Erythroblast (primary cell): ENCODE measurements at regions not wholly inside any gene's neighbourhood (a gene's known extent, or its start where the extent isn't known, plus 50 kb on each side); places are given as distances from the start of the nearest gene placed in this dataset.
A peak's percentile ranks its signal among the peaks of the same experiment; 100 is the strongest.

Experiments used
- DNase-seq, 2 experiments: peaks; one replicate each; lab custom pipeline; 2025; lab: John Stamatoyannopoulos, UW
- GATA1 ChIP-seq: IDR thresholded peaks from 2 replicates; pipeline ENCODE4 v1.6.1; 2011; ENCODE audit warnings: low read depth, mild to moderate bottlenecking, control low read depth, low read length, moderate library complexity
- POLR2A ChIP-seq: IDR thresholded peaks from 2 replicates; pipeline ENCODE4 v1.6.1; 2011; ENCODE audit warnings: mild to moderate bottlenecking, low read length

- DNase-seq, result no peak
- TF ChIP-seq POLR2A (no peak), GATA1 (no peak)
Measured at GRCh38 chr18:39839782-39840181, 2115.3 kb upstream of the PIK3C3 start.

GRCh38 chr18:39838831-39839230 is 2116.2 kb upstream of the PIK3C3 start:
- TF ChIP-seq POLR2A (no peak), GATA1 (no peak)
- no peak for DNase-seq

GRCh38 chr18:39835303-39836030 is 2119.6 kb upstream of the PIK3C3 start:
- no peak for TF ChIP-seq GATA1
- no peak for TF ChIP-seq POLR2A
- no peak for DNase-seq

- TF ChIP-seq GATA1 (no peak), POLR2A (no peak)
- DNase-seq, result no peak
Measured at GRCh38 chr18:39834636-39835035, 2120.4 kb upstream of the PIK3C3 start.

GRCh38 chr18:39825485-39826150 is 2129.4 kb upstream of the PIK3C3 start:
- peak in 1 of 2 experiments; percentile 11 for DNase-seq
- TF ChIP-seq POLR2A (no peak), GATA1 (no peak)

DNA sequence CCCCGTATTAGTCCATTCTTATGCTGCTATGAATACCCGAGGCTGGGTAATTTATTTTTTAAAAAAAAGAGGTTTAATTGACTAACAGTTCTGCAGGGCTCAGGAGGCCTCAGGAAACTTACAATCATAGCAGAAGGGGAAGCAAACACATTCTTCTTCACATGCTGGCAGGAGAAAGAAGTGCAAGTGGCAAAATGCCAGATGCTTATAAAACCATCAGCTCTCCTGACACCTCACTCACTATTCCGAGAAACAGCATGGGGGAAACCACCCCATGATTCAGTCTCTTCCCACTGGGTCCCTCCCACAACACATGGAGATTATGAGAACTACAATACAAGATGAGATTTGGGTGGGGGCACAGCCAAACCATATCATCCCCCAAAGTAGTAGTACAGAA is 2148.5 kb upstream of the PIK3C3 start:
- peak in 1 of 2 experiments; percentile 33 for DNase-seq
- TF ChIP-seq GATA1 (no peak), POLR2A (no peak)

- TF ChIP-seq GATA1 (no peak), POLR2A (no peak)
- DNase-seq, result no peak
Measured at GRCh38 chr18:39805218-39805617, 2149.8 kb upstream of the PIK3C3 start.

GRCh38 chr18:39802648-39803229 is 2152.3 kb upstream of the PIK3C3 start:
- no peak for TF ChIP-seq POLR2A
- no peak for TF ChIP-seq GATA1

DNA sequence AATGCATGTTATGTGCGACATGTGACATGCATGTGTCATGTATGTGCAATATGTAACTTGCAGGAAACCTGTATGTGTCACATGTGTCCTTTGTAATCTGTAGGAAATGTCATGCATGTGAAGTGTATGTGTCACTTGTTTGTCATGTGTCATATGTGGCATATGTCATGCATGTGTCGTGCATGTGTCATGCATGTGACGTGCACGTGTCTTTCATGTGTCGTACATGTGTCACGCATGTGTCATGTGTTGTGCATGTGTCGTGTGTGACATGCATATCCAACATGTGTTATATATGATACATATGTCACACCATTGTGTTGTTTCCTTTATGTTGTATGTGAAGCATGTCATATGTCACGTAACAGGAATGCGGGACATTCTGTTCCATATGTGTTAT is 2153.2 kb upstream of the PIK3C3 start:
- TF ChIP-seq POLR2A, result no peak
- no peak for TF ChIP-seq GATA1
- peak; percentile 38 to 49 for DNase-seq

More at GRCh38 chr18:39802648-39803229, 2152.3 kb upstream of the PIK3C3 start:
- peak; percentile 27 to 40 for DNase-seq

GRCh38 chr18:39801010-39801409 is 2154.0 kb upstream of the PIK3C3 start:
- TF ChIP-seq POLR2A, result no peak
- no peak for TF ChIP-seq GATA1
- peak; percentile 37 to 40 for DNase-seq

DNA sequence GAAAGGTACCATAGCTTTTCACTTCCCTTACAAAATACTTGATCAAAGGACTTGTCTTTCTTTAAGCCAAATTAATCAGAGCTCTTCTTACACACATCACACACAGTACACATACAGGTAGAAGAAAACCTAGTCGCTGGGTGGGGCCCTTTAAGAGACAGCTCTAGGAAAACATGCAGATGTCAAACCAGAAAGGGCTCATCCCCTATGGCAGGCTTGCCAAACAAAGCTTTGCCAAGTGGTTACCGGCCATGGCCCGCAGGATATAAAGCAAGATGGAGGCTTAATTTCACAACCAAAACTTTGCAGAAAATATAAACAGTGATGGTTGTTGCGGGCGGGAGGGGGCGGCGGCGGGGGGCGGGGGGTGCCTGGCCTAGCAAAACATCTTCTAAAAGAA is 2156.0 kb upstream of the PIK3C3 start:
- peak; percentile 34 to 48 for DNase-seq

DNA sequence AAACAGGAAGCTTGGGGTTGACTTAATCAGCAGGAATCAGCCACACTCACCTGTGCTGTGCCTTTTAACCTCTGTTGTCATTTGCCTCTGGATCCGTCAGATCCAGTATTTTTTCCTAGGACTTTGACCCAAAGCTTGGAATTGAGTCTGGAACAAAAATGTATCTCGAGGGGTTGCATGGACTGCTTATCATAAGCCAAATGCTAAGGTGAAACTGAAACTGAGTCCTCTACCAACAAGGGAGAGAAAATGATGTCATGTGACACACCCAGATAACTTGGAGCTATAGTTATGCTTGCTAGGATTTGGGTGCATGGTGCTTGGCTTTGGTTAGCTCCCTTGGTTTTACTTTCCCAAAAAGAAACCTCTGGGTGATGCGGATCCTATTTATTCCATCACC is 2158.6 kb upstream of the PIK3C3 start:
- TF ChIP-seq GATA1 (no peak), POLR2A (no peak)

More for the DNA sequence above, 2156.0 kb upstream of the PIK3C3 start:
- TF ChIP-seq GATA1, result no peak
- TF ChIP-seq POLR2A, result no peak

DNA sequence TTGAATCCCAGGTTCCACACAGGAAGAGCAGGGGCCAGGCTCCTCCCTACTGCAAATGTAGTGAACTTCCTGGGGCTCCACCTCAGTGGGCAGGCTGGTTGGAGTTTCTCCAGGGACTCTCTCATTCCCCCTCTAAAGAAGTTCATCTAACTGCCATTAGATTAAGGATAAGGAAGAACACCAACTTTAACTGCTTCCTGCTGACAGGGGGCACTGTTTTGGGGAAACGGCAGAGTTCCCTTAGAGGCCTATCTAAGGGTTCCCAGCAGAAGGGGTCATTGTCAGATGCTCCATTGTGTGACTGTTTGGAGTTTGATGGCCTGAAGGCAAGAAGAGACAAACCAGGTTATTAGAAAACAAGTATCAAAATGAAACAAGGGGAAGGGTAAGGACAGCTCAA is 2159.7 kb upstream of the PIK3C3 start:
- peak; percentile 13 to 40 for DNase-seq
- TF ChIP-seq POLR2A, result no peak
- no peak for TF ChIP-seq GATA1

More for the DNA sequence above, 2158.6 kb upstream of the PIK3C3 start:
- DNase-seq, result peak; percentile 70

- TF ChIP-seq POLR2A (no peak), GATA1 (no peak)
- DNase-seq, result no peak
Measured at GRCh38 chr18:39793609-39794008, 2161.4 kb upstream of the PIK3C3 start.
